HG02938 (cell line): ENCODE measurements at regions not wholly inside any gene's neighbourhood (a gene's known extent, or its start where the extent isn't known, plus 50 kb on each side); places are given as distances from the start of the nearest gene placed in this dataset.

Experiments used
- ATAC-seq: cut with Tn5 transposase; IDR thresholded peaks from one replicate; pipeline ENCODE4 v1.9.1; 2021; ENCODE audit warnings: mild to moderate bottlenecking, moderate library complexity; ENCODE audit not compliant: unreplicated experiment

- no peak for ATAC-seq
These were observed 416.5 kb downstream of the GABRG2 start for GRCh38 chr5:162484095-162484494.

- ATAC-seq = no peak
These were observed 417.4 kb downstream of the GABRG2 start for GRCh38 chr5:162484986-162485385.

GRCh38 chr5:162485666-162486292 is 418.2 kb downstream of the GABRG2 start:
- no peak for ATAC-seq

- ATAC-seq = no peak
These were observed 420.3 kb downstream of the GABRG2 start for GRCh38 chr5:162487528-162488525.

GRCh38 chr5:162496100-162496808 is 428.7 kb downstream of the GABRG2 start:
- no peak for ATAC-seq

GRCh38 chr5:162497455-162497854 is 429.9 kb downstream of the GABRG2 start:
- ATAC-seq = no peak

- no peak for ATAC-seq
These were observed 435.2 kb downstream of the GABRG2 start for GRCh38 chr5:162502780-162503179.

GRCh38 chr5:162503796-162504195 is 436.2 kb downstream of the GABRG2 start:
- ATAC-seq = no peak

- no peak for ATAC-seq
These were observed 445.5 kb downstream of the GABRG2 start for GRCh38 chr5:162512935-162513565.

- no peak for ATAC-seq
These were observed 446.5 kb downstream of the GABRG2 start for GRCh38 chr5:162514116-162514515.

GRCh38 chr5:162520878-162521277 is 453.3 kb downstream of the GABRG2 start:
- ATAC-seq = no peak

- ATAC-seq = no peak
These were observed 461.6 kb downstream of the GABRG2 start for GRCh38 chr5:162529209-162529608.

GRCh38 chr5:162529886-162530285 is 462.3 kb downstream of the GABRG2 start:
- no peak for ATAC-seq

GRCh38 chr5:162543437-162543836 is 475.9 kb downstream of the GABRG2 start:
- ATAC-seq = no peak

GRCh38 chr5:162544905-162545304 is 477.3 kb downstream of the GABRG2 start:
- no peak for ATAC-seq

GRCh38 chr5:162550236-162550635 is 482.7 kb downstream of the GABRG2 start:
- ATAC-seq = no peak

- ATAC-seq = no peak
These were observed 490.5 kb downstream of the GABRG2 start for GRCh38 chr5:162558120-162558519.

- no peak for ATAC-seq
These were observed 500.1 kb downstream of the GABRG2 start for GRCh38 chr5:162567644-162568043.

GRCh38 chr5:162573758-162574157 is 506.2 kb downstream of the GABRG2 start:
- no peak for ATAC-seq

- no peak for ATAC-seq
These were observed 524.2 kb downstream of the GABRG2 start for GRCh38 chr5:162591724-162592123.

- ATAC-seq = no peak
These were observed 526.3 kb downstream of the GABRG2 start for GRCh38 chr5:162593881-162594280.
